IMR-90 (cell line): ENCODE measurements at regions not wholly inside any gene's neighbourhood (a gene's known extent, or its start where the extent isn't known, plus 50 kb on each side); places are given as distances from the start of the nearest gene placed in this dataset.

Experiments
- ATAC-seq: fragments of 200-7000 bp; cut with Tn5 transposase; 2 replicates; pipeline ENCODE4 v1.9.1; 2020; ENCODE audit warnings: low read depth, mild to moderate bottlenecking, moderate library complexity
- BruUV-seq: library from RNA; stranded (reverse); fragments of 400-500 nt; replicated peaks from 2 replicates; lab custom pipeline; 2021; lab: Mats Ljungman, UMichigan
- CTCF ChIA-PET: fragments of 300-600 bp; formaldehyde crosslinking; extraction: SDS; loops from one replicate; lab custom pipeline; 2021; ENCODE audit warnings: antibody characterized with exemption; lab: Yijun Ruan, JAX
- POLR2A ChIA-PET: fragments of 300-600 bp; sonication (Branson Sonifier 250); formaldehyde crosslinking; loops from one replicate; lab custom pipeline; 2022; ENCODE audit warnings: antibody characterized with exemption; ENCODE audit not compliant: unreplicated experiment; lab: Charles Lee
- DNase-seq: peaks from one replicate; pipeline ENCODE4 v3.0.0; 2013
- H2AFZ ChIP-seq: replicated peaks from 2 replicates; pipeline ENCODE3; 2013; ENCODE audit warnings: low read length, mild to moderate bottlenecking; ENCODE audit not compliant: poor library complexity
- H2AK5ac ChIP-seq: 2 replicates; pipeline ENCODE4 v1.6.1; 2013; ENCODE audit warnings: low read depth, low read length, inconsistent platforms
- H2AK9ac ChIP-seq: replicated peaks from 2 replicates; pipeline ENCODE3; 2013; ENCODE audit warnings: mild to moderate bottlenecking, low read depth, low read length, moderate library complexity; ENCODE audit not compliant: poor library complexity
- H2BK120ac ChIP-seq: 2 replicates; pipeline ENCODE4 v1.6.1; 2013; ENCODE audit warnings: low read depth, low read length, inconsistent platforms
- H2BK15ac ChIP-seq: 3 replicates; pipeline ENCODE4 v1.6.1; 2013; ENCODE audit warnings: low read depth, low read length, inconsistent platforms
- H2BK20ac ChIP-seq: 2 replicates; pipeline ENCODE4 v1.6.1; 2013; ENCODE audit warnings: low read depth, mild to moderate bottlenecking, inconsistent platforms, low read length, moderate library complexity
- H2BK5ac ChIP-seq: 2 replicates; pipeline ENCODE4 v1.6.1; 2013; ENCODE audit warnings: mild to moderate bottlenecking, low read depth, low read length, inconsistent platforms; ENCODE audit not compliant: poor library complexity, severe bottlenecking
- H3K14ac ChIP-seq: replicated peaks from 2 replicates; pipeline ENCODE4 v1.6.1; 2013; ENCODE audit warnings: low read depth, low read length, inconsistent platforms
- H3K18ac ChIP-seq: 2 replicates; pipeline ENCODE4 v1.6.1; 2013; ENCODE audit warnings: low read depth, low read length, control low read depth
- H3K23ac ChIP-seq: 2 replicates; pipeline ENCODE4 v1.6.1; 2013; ENCODE audit warnings: low read depth, low read length, inconsistent platforms
- H3K27ac ChIP-seq: 2 replicates; pipeline ENCODE4 v1.5.1; 2013; ENCODE audit warnings: mild to moderate bottlenecking, control low read depth, low read length; ENCODE audit not compliant: insufficient read depth
- H3K27me3 ChIP-seq: 2 replicates; pipeline ENCODE4 v1.6.1; 2013; ENCODE audit warnings: low read length; ENCODE audit not compliant: control insufficient read depth, insufficient read depth
- H3K36me3 ChIP-seq: 2 replicates; pipeline ENCODE4 v1.6.1; 2013; ENCODE audit warnings: low read length, mixed read lengths; ENCODE audit not compliant: control insufficient read depth, insufficient read depth
- H3K4ac ChIP-seq: 2 replicates; pipeline ENCODE4 v1.6.1; 2013; ENCODE audit warnings: low read depth, low read length, inconsistent platforms
- H3K4me1 ChIP-seq: 2 replicates; pipeline ENCODE4 v1.6.1; 2013; ENCODE audit warnings: low read length, mixed read lengths; ENCODE audit not compliant: control insufficient read depth, insufficient read depth
- H3K4me2 ChIP-seq: 2 replicates; pipeline ENCODE4 v1.6.1; 2013; ENCODE audit warnings: low read depth, mild to moderate bottlenecking, control low read depth, low read length, moderate library complexity
- H3K4me3 ChIP-seq: 2 replicates; pipeline ENCODE4 v1.5.1; 2013; ENCODE audit warnings: low read depth, mild to moderate bottlenecking, control low read depth, low read length, moderate library complexity; ENCODE audit not compliant: insufficient read depth
- H3K56ac ChIP-seq: 2 replicates; pipeline ENCODE4 v1.6.1; 2013; ENCODE audit warnings: low read length, inconsistent platforms; ENCODE audit not compliant: insufficient read depth; ENCODE audit errors: extremely low read depth
- H3K79me1 ChIP-seq, 2 experiments: 2 replicates each; pipeline ENCODE4 v1.6.1; 2013; ENCODE audit warnings: low read length in 2 of 2, inconsistent platforms in 1 of 2, low read depth in 1 of 2
- H3K9ac ChIP-seq: 2 replicates; pipeline ENCODE4 v1.6.1; 2013; ENCODE audit warnings: low read depth, low read length, control low read depth
- H3K9me1 ChIP-seq: 2 replicates; pipeline ENCODE4 v1.6.1; 2013; ENCODE audit warnings: low read length, inconsistent platforms; ENCODE audit not compliant: insufficient read depth
- H3K9me3 ChIP-seq: 2 replicates; pipeline ENCODE4 v1.6.1; 2013; ENCODE audit warnings: low read length; ENCODE audit not compliant: control insufficient read depth, insufficient read depth
- H4K20me1 ChIP-seq: 2 replicates; pipeline ENCODE4 v1.6.1; 2013; ENCODE audit warnings: low read length, inconsistent platforms; ENCODE audit not compliant: insufficient read depth
- H4K5ac ChIP-seq: 2 replicates; pipeline ENCODE4 v1.6.1; 2013; ENCODE audit warnings: mild to moderate bottlenecking, low read depth, low read length, control low read depth
- H4K8ac ChIP-seq, 2 experiments: 2 replicates each; pipeline ENCODE4 v1.6.1; 2013; ENCODE audit warnings: low read depth in 2 of 2, low read length in 2 of 2, control low read depth in 1 of 2, inconsistent platforms in 1 of 2
- H4K91ac ChIP-seq: 2 replicates; pipeline ENCODE4 v1.6.1; 2013; ENCODE audit warnings: low read depth, low read length, inconsistent platforms; ENCODE audit not compliant: insufficient read depth
- BHLHE40 ChIP-seq: fragments of 150-350 bp; IDR thresholded peaks from 2 replicates; pipeline ENCODE4 v1.6.1; 2016; ENCODE audit warnings: mild to moderate bottlenecking, low read depth, low read length
- CEBPB ChIP-seq: IDR thresholded peaks from 2 replicates; pipeline ENCODE4 v1.6.1; 2012; ENCODE audit warnings: low read depth, low read length, improper control_type of control experiment
- MAFK ChIP-seq: IDR thresholded peaks from 2 replicates; pipeline ENCODE4 v1.6.1; 2012; ENCODE audit warnings: low read depth, low read length, improper control_type of control experiment
- RCOR1 ChIP-seq: IDR thresholded peaks from 2 replicates; pipeline ENCODE4 v1.6.1; 2012; ENCODE audit warnings: mild to moderate bottlenecking, low read length, improper control_type of control experiment; ENCODE audit not compliant: insufficient replicate concordance
- RFX5 ChIP-seq: IDR thresholded peaks from 2 replicates; pipeline ENCODE4 v1.8.0; 2012; ENCODE audit warnings: low read depth, mild to moderate bottlenecking, low read length, moderate library complexity
- WGBS, 2 experiments: methylation state at CpG; one replicate each; pipeline versions ENCODE4 v1.1.5 to v1.1.7; 2013; ENCODE audit warnings: missing lambda C conversion rate in 2 of 2; ENCODE audit not compliant: insufficient read length in 1 of 2; ENCODE audit errors: extremely low coverage in 2 of 2; 5-methylcytosine and 5-hydroxymethylcytosine counted together
- dilution Hi-C: fragments of 300-500 bp; cut with HindIII; formaldehyde crosslinking; loops from one replicate; pipeline ENCODE4 v1.14.3; 2018; ENCODE audit warnings: low sequenced_read_pairs; ENCODE audit not compliant: unreplicated experiment
- in situ Hi-C: fragments of 300-500 bp; cut with MboI; formaldehyde crosslinking; loops from 3 replicates; pipeline ENCODE4 v1.14.3; 2019; ENCODE audit warnings: low sequenced_read_pairs, inconsistent platforms, mixed read lengths
- intact Hi-C: fragments of 100-400 bp; cut with micrococcal nuclease; formaldehyde crosslinking; loops from 2 replicates; pipeline ENCODE4 v1.10.0; 2022

GRCh38 chr3:151576511-151577137 lies 115.8 kb upstream of the IGSF10 start:
- H4K8ac ChIP-seq = no peak overlapping the region
- H3K27ac ChIP-seq = no peak overlapping the region
- ChIA-PET POLR2A (no interaction called here), CTCF (no interaction called here)
- H3K9me3 ChIP-seq = no peaks in the 10 kb centered on the region
- H3K4me1 ChIP-seq = no peaks in the 10 kb centered on the region
- H3K9ac ChIP-seq = no peak overlapping the region
- no peaks in the 10 kb centered on the region for H3K27me3 ChIP-seq
- no peak overlapping the region for H3K23ac ChIP-seq
- in situ Hi-C loops (no loop called here), intact Hi-C loops (no loop called here), dilution Hi-C loops (no loop called here)
- no peak overlapping the region for H2AFZ ChIP-seq
- no peak overlapping the region for H3K14ac ChIP-seq
- WGBS, 2 experiments = no CpG with 5 or more reads among the region's 7 CpGs
- no peaks in the 10 kb centered on the region for H3K9me1 ChIP-seq
- no peaks in the 10 kb centered on the region for H4K20me1 ChIP-seq
- H2BK20ac ChIP-seq = no peak overlapping the region
- BruUV-seq = no TSS peak
- no peak overlapping the region for H3K56ac ChIP-seq
- no peak overlapping the region for H4K5ac ChIP-seq
- TF ChIP-seq BHLHE40 (no peak), CEBPB (no peak), RCOR1 (no peak), MAFK (no peak), RFX5 (no peak)
- H2AK5ac ChIP-seq = no peak overlapping the region
- no peaks in the 10 kb centered on the region for H3K79me1 ChIP-seq
- no peak overlapping the region for H3K18ac ChIP-seq
- no peak overlapping the region for H2BK15ac ChIP-seq
- H3K4me2 ChIP-seq = no peak overlapping the region
- no peak overlapping the region for H4K91ac ChIP-seq
- H2BK5ac ChIP-seq = no peak overlapping the region
- no peaks in the 10 kb centered on the region for H3K36me3 ChIP-seq
- H2BK120ac ChIP-seq = no peak overlapping the region
- H3K4ac ChIP-seq = no peak overlapping the region
- no peak overlapping the region for H2AK9ac ChIP-seq
- H3K4me3 ChIP-seq = no peak overlapping the region
- ATAC-seq (no peak), DNase-seq (no peak)
